ENCODE measurements at regions not wholly inside any gene's neighbourhood (a gene's known extent, or its start where the extent isn't known, plus 50 kb on each side); places are given as distances from the start of the nearest gene placed in this dataset.

GRCh38 chr17:70454377-70454776, 285.0 kb downstream of the KCNJ2 start:
- no peak for TF ChIP-seq EZH2 (IDR thresholded peaks at IDR 0.05; ENCODE audit: borderline replicate concordance, low read length)
- TF ChIP-seq, protein P1, sequence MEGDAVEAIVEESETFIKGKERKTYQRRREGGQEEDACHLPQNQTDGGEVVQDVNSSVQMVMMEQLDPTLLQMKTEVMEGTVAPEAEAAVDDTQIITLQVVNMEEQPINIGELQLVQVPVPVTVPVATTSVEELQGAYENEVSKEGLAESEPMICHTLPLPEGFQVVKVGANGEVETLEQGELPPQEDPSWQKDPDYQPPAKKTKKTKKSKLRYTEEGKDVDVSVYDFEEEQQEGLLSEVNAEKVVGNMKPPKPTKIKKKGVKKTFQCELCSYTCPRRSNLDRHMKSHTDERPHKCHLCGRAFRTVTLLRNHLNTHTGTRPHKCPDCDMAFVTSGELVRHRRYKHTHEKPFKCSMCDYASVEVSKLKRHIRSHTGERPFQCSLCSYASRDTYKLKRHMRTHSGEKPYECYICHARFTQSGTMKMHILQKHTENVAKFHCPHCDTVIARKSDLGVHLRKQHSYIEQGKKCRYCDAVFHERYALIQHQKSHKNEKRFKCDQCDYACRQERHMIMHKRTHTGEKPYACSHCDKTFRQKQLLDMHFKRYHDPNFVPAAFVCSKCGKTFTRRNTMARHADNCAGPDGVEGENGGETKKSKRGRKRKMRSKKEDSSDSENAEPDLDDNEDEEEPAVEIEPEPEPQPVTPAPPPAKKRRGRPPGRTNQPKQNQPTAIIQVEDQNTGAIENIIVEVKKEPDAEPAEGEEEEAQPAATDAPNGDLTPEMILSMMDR (conservative IDR thresholded peaks at IDR 0.05 in 1 of 2, IDR thresholded peaks at IDR 0.05 in 1 of 2; ENCODE audit: extremely low read depth in 1 of 2, insufficient read depth in 1 of 2, low read depth in 1 of 2, low read length in 2 of 2) = no peak

Data from mammary epithelial cell (primary cell).